ENCODE measurements at regions not wholly inside any gene's neighbourhood (a gene's known extent, or its start where the extent isn't known, plus 50 kb on each side); places are given as distances from the start of the nearest gene placed in this dataset.

- BruUV-seq (replicated peaks) = no TSS peak
- in situ Hi-C loops (cut with MboI) = no loop called here
- FAIRE-seq = no peak
These were observed 386.5 kb upstream of the PMFBP1 start for GRCh38 chr16:72558501-72558900.

More at GRCh38 chr16:72558501-72558900, 386.5 kb upstream of the PMFBP1 start:
- no peaks in the 10 kb centered on the region for H3K9me1 ChIP-seq (ENCODE audit: control insufficient read depth, insufficient read depth, low read length)
- H3K4me2 ChIP-seq (ENCODE audit: insufficient read depth, low read length) = no peak overlapping the region
- H3K27me3 ChIP-seq (ENCODE audit: control insufficient read depth in 2 of 2, insufficient read depth in 2 of 2, low read length in 2 of 2) = no peaks in the 10 kb centered on the region
- H3K79me2 ChIP-seq (ENCODE audit: control insufficient read depth, insufficient read depth, low read length) = no peaks in the 10 kb centered on the region
- no peaks in the 10 kb centered on the region for H3K36me3 ChIP-seq (ENCODE audit: control insufficient read depth, insufficient read depth, low read length)
- H3K9me3 ChIP-seq (replicated peaks; ENCODE audit: control insufficient read depth, insufficient read depth, low read depth, low read length) = no peaks in the 10 kb centered on the region
- H3K4me3 ChIP-seq = no peak overlapping the region
- WGBS (ENCODE audit: insufficient coverage, low coverage, missing lambda C conversion rate) = 28% methylated on average over 5 of the region's 5 CpGs
- no peak overlapping the region for H3K9ac ChIP-seq (ENCODE audit: insufficient read depth in 1 of 2, low read depth in 2 of 2, low read length in 2 of 2)
- POLR2A ChIA-PET = no interaction called here
- no peaks in the 10 kb centered on the region; a peak in 2 of 5 replicates for H3K4me1 ChIP-seq (replicated peaks in 1 of 2; ENCODE audit: control insufficient read depth in 2 of 2, insufficient read depth in 2 of 2, low read length in 2 of 2)
- CTCF ChIA-PET (ENCODE audit: low intra/inter-chr PET ratio) = no interaction called here
- ATAC-seq (no peak), DNase-seq (ENCODE audit: extremely low read depth in 1 of 4, low spot score in 3 of 4) (no peak)
- H4K20me1 ChIP-seq (replicated peaks; ENCODE audit: control insufficient read depth, insufficient read depth, low read length) = no peaks in the 10 kb centered on the region
- intact Hi-C loops (cut with micrococcal nuclease) = no loop called here
- H3K27ac ChIP-seq (ENCODE audit: extremely low read depth, low read depth, low read length) = no peak overlapping the region
- no peak overlapping the region for H2AFZ ChIP-seq (ENCODE audit: low read depth, low read length)
- no peak for TF ChIP-seq ZNF780A (CRISPR knock-in tag; IDR thresholded peaks at IDR 0.05)
- no peak for TF ChIP-seq ZNF57 (CRISPR knock-in tag; IDR thresholded peaks at IDR 0.05)
- no peak for TF ChIP-seq CBFA2T2 (conservative IDR thresholded peaks at IDR 0.05)
- TF ChIP-seq ARHGAP35 (IDR thresholded peaks at IDR 0.05; ENCODE audit: partially characterized antibody) = no peak
- TF ChIP-seq, protein P1, sequence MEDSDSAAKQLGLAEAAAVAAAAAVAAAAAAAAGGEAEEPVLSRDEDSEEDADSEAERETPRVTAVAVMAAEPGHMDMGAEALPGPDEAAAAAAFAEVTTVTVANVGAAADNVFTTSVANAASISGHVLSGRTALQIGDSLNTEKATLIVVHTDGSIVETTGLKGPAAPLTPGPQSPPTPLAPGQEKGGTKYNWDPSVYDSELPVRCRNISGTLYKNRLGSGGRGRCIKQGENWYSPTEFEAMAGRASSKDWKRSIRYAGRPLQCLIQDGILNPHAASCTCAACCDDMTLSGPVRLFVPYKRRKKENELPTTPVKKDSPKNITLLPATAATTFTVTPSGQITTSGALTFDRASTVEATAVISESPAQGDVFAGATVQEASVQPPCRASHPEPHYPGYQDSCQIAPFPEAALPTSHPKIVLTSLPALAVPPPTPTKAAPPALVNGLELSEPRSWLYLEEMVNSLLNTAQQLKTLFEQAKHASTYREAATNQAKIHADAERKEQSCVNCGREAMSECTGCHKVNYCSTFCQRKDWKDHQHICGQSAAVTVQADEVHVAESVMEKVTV (CRISPR knock-in tag; IDR thresholded peaks at IDR 0.05) = no peak
- TF ChIP-seq, protein P2, sequence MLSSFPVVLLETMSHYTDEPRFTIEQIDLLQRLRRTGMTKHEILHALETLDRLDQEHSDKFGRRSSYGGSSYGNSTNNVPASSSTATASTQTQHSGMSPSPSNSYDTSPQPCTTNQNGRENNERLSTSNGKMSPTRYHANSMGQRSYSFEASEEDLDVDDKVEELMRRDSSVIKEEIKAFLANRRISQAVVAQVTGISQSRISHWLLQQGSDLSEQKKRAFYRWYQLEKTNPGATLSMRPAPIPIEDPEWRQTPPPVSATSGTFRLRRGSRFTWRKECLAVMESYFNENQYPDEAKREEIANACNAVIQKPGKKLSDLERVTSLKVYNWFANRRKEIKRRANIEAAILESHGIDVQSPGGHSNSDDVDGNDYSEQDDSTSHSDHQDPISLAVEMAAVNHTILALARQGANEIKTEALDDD (IDR thresholded peaks at IDR 0.05) = no peak
- no peak for TF ChIP-seq ZNF143 (CRISPR knock-in tag; IDR thresholded peaks at IDR 0.05)
- no peak for TF ChIP-seq BRD4 (IDR thresholded peaks at IDR 0.05)
- no peak for TF ChIP-seq KDM2B (CRISPR knock-in tag; IDR thresholded peaks at IDR 0.05)
- no peak for TF ChIP-seq ARID4B (CRISPR knock-in tag; IDR thresholded peaks at IDR 0.05)
- TF ChIP-seq GATAD2A (IDR thresholded peaks at IDR 0.05) = no peak
- no peak for TF ChIP-seq MBD1 (CRISPR knock-in tag; IDR thresholded peaks at IDR 0.05)
- TF ChIP-seq, protein P3, sequence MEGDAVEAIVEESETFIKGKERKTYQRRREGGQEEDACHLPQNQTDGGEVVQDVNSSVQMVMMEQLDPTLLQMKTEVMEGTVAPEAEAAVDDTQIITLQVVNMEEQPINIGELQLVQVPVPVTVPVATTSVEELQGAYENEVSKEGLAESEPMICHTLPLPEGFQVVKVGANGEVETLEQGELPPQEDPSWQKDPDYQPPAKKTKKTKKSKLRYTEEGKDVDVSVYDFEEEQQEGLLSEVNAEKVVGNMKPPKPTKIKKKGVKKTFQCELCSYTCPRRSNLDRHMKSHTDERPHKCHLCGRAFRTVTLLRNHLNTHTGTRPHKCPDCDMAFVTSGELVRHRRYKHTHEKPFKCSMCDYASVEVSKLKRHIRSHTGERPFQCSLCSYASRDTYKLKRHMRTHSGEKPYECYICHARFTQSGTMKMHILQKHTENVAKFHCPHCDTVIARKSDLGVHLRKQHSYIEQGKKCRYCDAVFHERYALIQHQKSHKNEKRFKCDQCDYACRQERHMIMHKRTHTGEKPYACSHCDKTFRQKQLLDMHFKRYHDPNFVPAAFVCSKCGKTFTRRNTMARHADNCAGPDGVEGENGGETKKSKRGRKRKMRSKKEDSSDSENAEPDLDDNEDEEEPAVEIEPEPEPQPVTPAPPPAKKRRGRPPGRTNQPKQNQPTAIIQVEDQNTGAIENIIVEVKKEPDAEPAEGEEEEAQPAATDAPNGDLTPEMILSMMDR (IDR thresholded peaks at IDR 0.05 in 2 of 3, conservative IDR thresholded peaks at IDR 0.05 in 1 of 3; ENCODE audit: insufficient read depth in 2 of 3, low read depth in 1 of 3, low read length in 3 of 3) = no peak

Measured in K562 (cell line).